SK-N-SH (cell line): ENCODE measurements at regions not wholly inside any gene's neighbourhood (a gene's known extent, or its start where the extent isn't known, plus 50 kb on each side); places are given as distances from the start of the nearest gene placed in this dataset.

Experiments
- CTCF ChIA-PET: fragments of 300-600, 350-600 bp; formaldehyde crosslinking; extraction: SDS; loops from one replicate; lab custom pipeline; 2021; lab: Yijun Ruan, JAX
- POLR2A ChIA-PET: fragments of 350-600 bp; sonication (Branson Sonifier 250); formaldehyde crosslinking; extraction: SDS; loops from one replicate; lab custom pipeline; 2020; ENCODE audit warnings: antibody characterized with exemption, inconsistent platforms; lab: Yijun Ruan, JAX
- DNase-seq: peaks from one replicate; pipeline ENCODE4 v3.0.0; 2012
- H2AFZ ChIP-seq: fragments of 200-600 bp; sonication (generic); 2 replicates; pipeline ENCODE4 v1.8.1; 2016; ENCODE audit warnings: antibody characterized with exemption, mild to moderate bottlenecking, low read depth
- H3F3A ChIP-seq: fragments of 200-600 bp; sonication (generic); replicated peaks from 2 replicates; pipeline ENCODE3; 2016; ENCODE audit warnings: antibody characterized with exemption, mild to moderate bottlenecking; ENCODE audit not compliant: insufficient read depth
- H3K27ac ChIP-seq, 2 experiments: fragments of 200-500 bp in 1 of 2; fragments of 200-600 bp in 1 of 2; sonication (Bioruptor generic) in 1 of 2; sonication (generic), shearing (Covaris generic) in 1 of 2; 2 replicates each; pipeline versions ENCODE4 v1.5.1 to v1.6.1; 2014 to 2016; ENCODE audit warnings: low read depth in 2 of 2, inconsistent platforms in 1 of 2, low read length in 1 of 2, mild to moderate bottlenecking in 1 of 2, mixed read lengths in 1 of 2
- H3K27me3 ChIP-seq: fragments of 200-600 bp; sonication (generic), shearing (Covaris generic); 2 replicates; pipeline ENCODE4 v1.6.1; 2016; ENCODE audit warnings: mixed run types; ENCODE audit not compliant: insufficient read depth
- H3K36me3 ChIP-seq, 2 experiments: fragments of 200-500 bp in 1 of 2; fragments of 200-600 bp in 1 of 2; sonication (Bioruptor generic) in 1 of 2; sonication (generic) in 1 of 2; replicated peaks in 1 of 2; 2 replicates each; pipeline versions ENCODE3 to v1.5.1; 2014 to 2016; ENCODE audit warnings: low read length in 1 of 2, mild to moderate bottlenecking in 1 of 2; ENCODE audit not compliant: insufficient read depth in 2 of 2, control insufficient read depth in 1 of 2
- H3K4me1 ChIP-seq, 2 experiments: fragments of 200-500 bp in 1 of 2; fragments of 200-600 bp in 1 of 2; sonication (Bioruptor generic) in 1 of 2; sonication (generic), shearing (Covaris generic) in 1 of 2; 2 replicates each; pipeline versions ENCODE4 v1.5.1 to v1.6.1; 2014 to 2016; ENCODE audit warnings: low read depth in 1 of 2, low read length in 1 of 2, mixed run types in 1 of 2; ENCODE audit not compliant: insufficient read depth in 2 of 2, control insufficient read depth in 1 of 2
- H3K4me2 ChIP-seq: fragments of 200-600 bp; sonication (generic), shearing (Covaris generic); 2 replicates; pipeline ENCODE4 v1.6.1; 2017; ENCODE audit warnings: mixed run types
- H3K4me3 ChIP-seq, 2 experiments: fragments of 200-500 bp in 1 of 2; fragments of 200-600 bp in 1 of 2; sonication (Bioruptor generic) in 1 of 2; sonication (generic), shearing (Covaris generic) in 1 of 2; 2 replicates each; pipeline versions ENCODE4 v1.5.1 to v1.8.1; 2014 to 2016; ENCODE audit warnings: low read depth in 2 of 2, inconsistent platforms in 1 of 2, low read length in 1 of 2, mild to moderate bottlenecking in 1 of 2, mixed read lengths in 1 of 2, moderate library complexity in 1 of 2
- H3K79me2 ChIP-seq: fragments of 200-600 bp; sonication (generic); 2 replicates; pipeline ENCODE4 v1.8.1; 2017; ENCODE audit warnings: mild to moderate bottlenecking; ENCODE audit not compliant: insufficient read depth
- H3K9ac ChIP-seq: fragments of 200-600 bp; sonication (generic); 2 replicates; pipeline ENCODE4 v1.6.1; 2017; ENCODE audit warnings: mixed run types
- H3K9me2 ChIP-seq: fragments of 200-600 bp; sonication (generic); 2 replicates; pipeline ENCODE4 v1.6.1; 2017; ENCODE audit warnings: mixed run types
- H3K9me3 ChIP-seq: fragments of 200-600 bp; sonication (generic); 2 replicates; pipeline ENCODE4 v1.6.1; 2017; ENCODE audit warnings: mixed run types, mild to moderate bottlenecking, moderate library complexity
- H4K20me1 ChIP-seq: fragments of 200-600 bp; sonication (generic); 2 replicates; pipeline ENCODE4 v1.6.1; 2017; ENCODE audit warnings: mild to moderate bottlenecking, mixed run types; ENCODE audit not compliant: insufficient read depth
- CTCF ChIP-seq: fragments of 200-600 bp; sonication (generic); IDR thresholded peaks from 2 replicates; pipeline ENCODE4 v1.6.1; 2017; ENCODE audit warnings: antibody characterized with exemption, mild to moderate bottlenecking, moderate library complexity
- EP300 ChIP-seq, 2 experiments: IDR thresholded peaks; 2 replicates each; pipeline versions ENCODE4 v1.4.0 to v1.6.1; 2012; ENCODE audit warnings: borderline replicate concordance in 1 of 2, low read depth in 1 of 2, low read length in 1 of 2
- IRF3 ChIP-seq: fragments of 150-350 bp; IDR thresholded peaks from 2 replicates; pipeline ENCODE4 v1.6.1; 2016; ENCODE audit warnings: mild to moderate bottlenecking, low read depth, low read length
- MAX ChIP-seq: IDR thresholded peaks from 2 replicates; pipeline ENCODE4 v1.4.0; 2012; ENCODE audit warnings: low read depth
- NFIC ChIP-seq: IDR thresholded peaks from 2 replicates; pipeline ENCODE4 v1.4.0; 2012; ENCODE audit warnings: borderline replicate concordance
- POLR2AphosphoS5 ChIP-seq: IDR thresholded peaks from 2 replicates; pipeline ENCODE4 v1.6.1; 2012; ENCODE audit warnings: low read depth, low read length
- RCOR1 ChIP-seq: fragments of 150-350 bp; IDR thresholded peaks from 2 replicates; pipeline ENCODE4 v1.6.1; 2017; ENCODE audit warnings: antibody characterized with exemption, low read length
- REST ChIP-seq: IDR thresholded peaks from 2 replicates; pipeline ENCODE4 v1.6.1; 2012; ENCODE audit warnings: mild to moderate bottlenecking, low read depth, low read length, moderate library complexity
- SIN3A ChIP-seq: IDR thresholded peaks from 2 replicates; pipeline ENCODE4 v1.6.1; 2012; ENCODE audit warnings: low read depth, mild to moderate bottlenecking, low read length, moderate library complexity, borderline replicate concordance
- SMC3 ChIP-seq: IDR thresholded peaks from 2 replicates; pipeline ENCODE4 v1.6.1; 2012; ENCODE audit warnings: low read depth, low read length, improper control_type of control experiment
- TCF12 ChIP-seq: IDR thresholded peaks from 2 replicates; pipeline ENCODE4 v1.4.0; 2012
- TEAD4 ChIP-seq: IDR thresholded peaks from 2 replicates; pipeline ENCODE4 v1.4.0; 2012; ENCODE audit warnings: mild to moderate bottlenecking, borderline replicate concordance; ENCODE audit not compliant: insufficient read depth
- USF2 ChIP-seq: fragments of 150-350 bp; IDR thresholded peaks from 2 replicates; pipeline ENCODE4 v1.6.1; 2017; ENCODE audit warnings: antibody characterized with exemption, low read length, low read depth, borderline replicate concordance
- WGBS: methylation state at CpG from one replicate; pipeline ENCODE4 v1.1.6; 2017; ENCODE audit warnings: low lambda C conversion rate; 5-methylcytosine and 5-hydroxymethylcytosine counted together
- TF ChIP-seq, protein P1 (sequence below): IDR thresholded peaks from 2 replicates; pipeline ENCODE4; 2012

DNA sequence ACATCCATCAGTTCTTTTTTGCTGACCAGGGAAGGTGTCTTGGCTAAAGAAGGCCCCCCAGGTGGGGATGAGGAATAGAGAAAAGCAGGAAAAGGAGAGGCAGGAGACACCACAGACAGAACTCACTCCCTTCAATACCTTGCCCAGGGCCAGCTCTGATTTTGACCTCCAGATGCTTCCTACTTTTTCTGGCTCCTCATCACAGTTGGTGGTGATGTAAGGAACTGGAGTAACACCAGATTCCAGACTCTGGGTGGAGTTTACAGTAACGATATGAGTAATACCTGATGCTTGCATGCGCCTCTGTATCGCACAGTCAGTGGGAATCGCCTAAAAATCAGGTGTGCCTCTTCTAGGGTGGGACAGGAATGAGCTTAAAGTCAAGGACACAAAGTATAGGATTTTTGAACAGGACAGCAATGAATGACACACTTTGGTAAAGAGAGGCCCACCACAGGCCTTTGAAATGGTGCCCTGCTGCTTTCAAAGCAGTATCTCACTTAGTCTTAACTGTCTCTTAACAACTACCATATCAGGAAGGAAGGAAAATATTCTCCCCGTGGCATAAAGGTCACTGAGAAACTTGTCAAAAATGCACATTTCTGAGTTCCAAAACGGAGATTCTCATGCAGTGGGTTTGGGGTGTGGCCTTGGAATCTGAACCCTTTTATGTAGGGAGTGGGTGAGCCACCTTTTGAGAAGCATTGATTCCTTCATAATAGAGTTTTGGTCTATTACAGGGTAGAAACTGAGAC, 140.8 kb downstream of the SNX19 start:
- DNase-seq = no peak
- no peaks in the 10 kb centered on the region for H3K9me3 ChIP-seq
- no peaks in the 10 kb centered on the region for H3K9me2 ChIP-seq
- H3K27ac ChIP-seq = no peak overlapping the region
- no peak overlapping the region for H3K4me3 ChIP-seq
- no peaks in the 10 kb centered on the region for H3K36me3 ChIP-seq
- H3K79me2 ChIP-seq = no peaks in the 10 kb centered on the region
- H3K4me2 ChIP-seq = no peak overlapping the region
- H3K27me3 ChIP-seq = no peaks in the 10 kb centered on the region
- no peak overlapping the region for H2AFZ ChIP-seq
- CTCF ChIA-PET = no interaction called here
- H4K20me1 ChIP-seq = no peaks in the 10 kb centered on the region
- TF ChIP-seq RCOR1 (no peak), REST (no peak), IRF3 (no peak), SMC3 (no peak), POLR2AphosphoS5 (no peak), TEAD4 (no peak), MAX (no peak), EP300 (IDR thresholded peaks at IDR 0.05; ENCODE audit: borderline replicate concordance in 1 of 2, low read depth in 1 of 2, low read length in 1 of 2) (no peak), TCF12 (no peak), SIN3A (no peak), USF2 (no peak), CTCF (no peak), NFIC (no peak)
- TF ChIP-seq, protein P1, sequence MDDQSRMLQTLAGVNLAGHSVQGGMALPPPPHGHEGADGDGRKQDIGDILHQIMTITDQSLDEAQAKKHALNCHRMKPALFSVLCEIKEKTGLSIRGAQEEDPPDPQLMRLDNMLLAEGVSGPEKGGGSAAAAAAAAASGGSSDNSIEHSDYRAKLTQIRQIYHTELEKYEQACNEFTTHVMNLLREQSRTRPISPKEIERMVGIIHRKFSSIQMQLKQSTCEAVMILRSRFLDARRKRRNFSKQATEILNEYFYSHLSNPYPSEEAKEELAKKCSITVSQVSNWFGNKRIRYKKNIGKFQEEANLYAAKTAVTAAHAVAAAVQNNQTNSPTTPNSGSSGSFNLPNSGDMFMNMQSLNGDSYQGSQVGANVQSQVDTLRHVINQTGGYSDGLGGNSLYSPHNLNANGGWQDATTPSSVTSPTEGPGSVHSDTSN = no peak
- TF ChIP-seq, all 33 proteins: peak for 0
- POLR2A ChIA-PET = no interaction called here
- peaks cover 5 to 19% of the 10 kb centered on the region in 2 experiments for H3K4me1 ChIP-seq
- H3K9ac ChIP-seq = no peak overlapping the region
- 87% methylated on average over 6 of the region's 6 CpGs for WGBS
- H3F3A ChIP-seq = peaks cover 19% of the 10 kb centered on the region
